SIG-M5 treated with dmso at 0.1 percent for 504 hours (cell line): ENCODE measurements at regions not wholly inside any gene's neighbourhood (a gene's known extent, or its start where the extent isn't known, plus 50 kb on each side); places are given as distances from the start of the nearest gene placed in this dataset.
"Not testable (repeated sequence)": the region's sequence is repeated elsewhere in the genome, so short reads cannot be mapped to it uniquely, and the experiment has no call there.

Experiments used
- DNase-seq: peaks from one replicate; lab custom pipeline; 2025; ENCODE audit not compliant: unreplicated experiment; lab: John Stamatoyannopoulos, UW

DNA sequence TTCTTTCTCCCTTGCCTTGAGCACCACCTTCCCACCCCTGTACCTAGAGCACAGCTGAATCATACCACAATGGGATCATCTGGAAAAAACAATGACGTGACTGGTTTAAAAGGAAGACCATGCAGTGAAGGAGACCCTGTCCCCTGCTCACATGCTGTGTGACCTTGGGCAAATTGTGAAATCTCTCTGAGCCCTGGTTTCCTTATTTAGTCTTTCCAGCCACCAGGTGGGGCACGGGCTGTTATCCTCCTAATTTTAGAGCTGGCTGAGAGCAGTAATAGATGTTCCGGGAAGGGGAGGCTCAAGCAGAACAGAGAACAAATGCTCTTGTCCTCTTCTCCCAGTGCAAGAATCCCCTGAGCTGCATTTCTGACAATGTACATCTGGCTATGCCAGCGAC, 198.3 kb downstream of the RPS24 start:
- DNase-seq: no peak

DNA sequence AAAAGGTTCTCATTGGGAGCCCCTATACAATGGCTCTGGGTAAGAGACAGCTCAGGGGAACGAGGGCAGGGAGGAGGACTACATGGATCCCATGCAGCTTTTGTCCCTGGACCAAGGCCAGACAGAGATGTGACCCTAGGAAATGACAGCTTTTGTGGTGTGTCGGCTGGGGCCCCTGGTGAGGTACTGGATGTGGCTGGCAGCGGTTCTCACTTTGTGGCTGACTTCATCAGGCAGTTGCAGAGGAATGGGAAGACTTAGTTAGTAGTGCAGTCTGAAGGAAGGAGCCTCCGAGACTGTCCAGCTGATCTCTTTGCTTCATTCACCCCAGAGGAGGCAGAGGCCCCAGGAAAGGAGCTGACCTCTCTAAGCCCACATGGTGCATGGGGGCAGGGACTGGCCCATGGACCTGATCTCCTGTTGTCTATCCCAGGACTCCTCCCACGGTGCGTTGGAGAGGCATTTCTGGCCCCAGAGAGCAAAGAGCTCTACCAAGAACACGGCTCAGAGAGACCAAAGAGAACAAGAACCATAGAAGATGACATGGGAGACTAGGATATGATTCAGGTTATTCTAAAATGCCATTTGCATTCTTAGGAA, 202.9 kb downstream of the RPS24 start:
- DNase-seq: no peak

DNA sequence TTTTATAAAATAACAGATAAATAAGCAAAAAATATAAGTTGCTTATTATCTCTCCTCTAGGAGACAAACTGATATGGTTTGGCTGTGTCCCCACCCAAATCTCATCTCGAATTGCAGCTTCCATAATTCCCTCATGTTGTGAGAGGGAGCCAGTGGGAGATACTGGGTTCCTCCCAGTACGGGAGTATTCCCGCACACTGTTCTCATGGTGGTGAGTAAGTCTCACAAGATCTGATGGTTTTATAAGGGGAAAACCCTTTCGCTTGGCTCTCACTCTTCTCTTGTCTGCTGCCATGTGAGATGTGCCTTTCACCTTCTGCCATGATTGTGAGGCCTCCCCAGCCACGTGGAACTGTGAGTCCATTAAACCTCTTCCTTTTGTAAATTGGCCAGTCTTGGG, 204.3 kb downstream of the RPS24 start:
- DNase-seq: not testable (repeated sequence)

DNA sequence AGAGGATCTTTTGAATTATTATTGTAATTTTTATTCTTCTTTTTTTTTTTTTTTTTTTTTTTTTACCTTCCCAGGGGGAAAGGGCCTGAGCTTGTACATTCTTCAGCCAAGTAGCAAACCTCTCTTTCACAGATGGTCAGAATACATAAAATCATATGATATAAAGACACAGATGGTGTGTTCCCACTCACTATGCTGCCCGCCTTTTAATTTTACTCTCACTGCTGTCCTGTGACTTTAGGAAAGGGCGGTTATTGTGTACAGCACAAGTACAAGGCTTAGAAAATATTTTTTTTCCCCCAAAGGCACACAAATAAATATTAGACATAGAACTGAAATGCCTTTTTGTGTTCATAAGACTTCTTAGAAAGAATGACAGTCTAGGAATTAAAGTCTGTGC, 213.6 kb downstream of the RPS24 start:
- no peak for DNase-seq

DNA sequence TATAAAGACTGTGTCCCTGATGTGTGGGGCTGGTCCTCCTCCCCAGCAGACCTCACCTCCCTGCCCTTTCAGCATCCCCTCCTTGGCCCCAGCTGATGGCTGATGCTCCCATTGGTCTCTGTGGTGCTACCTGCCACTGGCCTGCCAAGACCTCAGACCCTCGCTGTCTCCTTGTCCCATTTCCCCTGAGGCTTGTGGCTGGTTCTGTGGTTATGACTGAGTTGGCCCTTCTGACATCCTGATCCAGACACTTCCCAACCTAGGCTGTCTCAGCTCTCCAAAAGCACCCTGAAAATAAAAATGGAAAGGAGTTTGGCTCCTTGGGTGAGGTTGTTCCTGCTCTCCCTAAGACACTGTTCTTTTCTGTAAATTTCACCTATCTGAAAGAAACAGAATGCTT, 214.2 kb downstream of the RPS24 start:
- no peak for DNase-seq

DNA sequence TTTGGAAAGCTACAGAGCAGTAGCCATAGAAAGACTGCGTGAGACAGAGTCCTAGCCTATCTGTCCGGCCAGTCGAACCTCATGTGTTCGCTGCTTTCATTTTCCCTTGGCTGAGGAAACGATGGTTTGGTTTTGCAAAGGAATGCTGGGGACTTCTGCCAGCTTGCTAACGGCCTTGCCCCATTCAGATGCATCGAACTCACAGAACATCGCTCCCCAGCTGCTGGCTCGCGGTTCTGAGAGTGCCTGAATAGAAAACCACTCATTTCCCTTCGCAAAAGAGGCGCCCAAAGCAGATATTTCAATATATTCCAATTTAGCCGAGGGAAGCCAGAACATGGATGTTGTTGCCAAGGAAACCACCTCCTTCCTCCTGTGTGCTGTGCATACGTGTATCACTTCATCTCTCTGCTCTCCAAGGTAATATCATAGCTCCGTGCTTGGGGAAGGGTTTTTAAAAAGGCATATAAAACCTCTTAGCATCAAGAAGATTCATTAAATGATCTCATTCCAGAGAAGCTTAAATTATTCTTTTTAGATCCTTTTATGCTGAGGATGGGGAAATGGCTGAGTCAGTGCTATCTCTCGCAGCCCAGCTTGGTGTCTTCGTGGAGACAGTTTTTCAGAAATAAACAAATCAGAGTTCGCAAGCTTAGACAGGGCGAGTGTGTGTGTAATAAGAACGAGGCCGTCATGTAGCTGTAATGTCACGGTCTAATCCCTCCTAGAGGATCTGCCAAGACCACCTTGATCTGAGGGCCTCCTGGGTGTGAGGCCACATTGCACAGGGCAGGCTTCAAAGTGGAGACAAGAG, 215.2 kb downstream of the RPS24 start:
- no peak for DNase-seq

DNA sequence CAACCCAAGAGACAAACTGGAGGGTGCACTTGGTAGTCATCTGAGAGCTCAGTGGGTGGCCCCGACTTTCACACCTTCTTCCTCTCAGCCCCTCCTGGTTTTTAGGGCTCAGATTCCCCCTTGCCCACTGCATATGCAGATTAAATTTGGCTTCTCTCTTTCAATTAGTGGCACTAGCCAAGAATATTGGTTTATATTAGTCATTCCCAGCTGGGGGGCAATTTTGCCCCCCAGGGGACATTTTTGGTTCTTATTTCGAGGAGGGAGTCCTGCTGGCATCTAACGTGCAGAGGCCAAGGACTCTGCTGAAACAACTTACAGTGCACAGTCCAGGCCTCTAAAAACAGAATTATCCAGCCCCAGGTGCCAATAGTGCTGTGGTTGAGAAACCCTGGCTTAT, 216.0 kb downstream of the RPS24 start:
- no peak for DNase-seq

DNA sequence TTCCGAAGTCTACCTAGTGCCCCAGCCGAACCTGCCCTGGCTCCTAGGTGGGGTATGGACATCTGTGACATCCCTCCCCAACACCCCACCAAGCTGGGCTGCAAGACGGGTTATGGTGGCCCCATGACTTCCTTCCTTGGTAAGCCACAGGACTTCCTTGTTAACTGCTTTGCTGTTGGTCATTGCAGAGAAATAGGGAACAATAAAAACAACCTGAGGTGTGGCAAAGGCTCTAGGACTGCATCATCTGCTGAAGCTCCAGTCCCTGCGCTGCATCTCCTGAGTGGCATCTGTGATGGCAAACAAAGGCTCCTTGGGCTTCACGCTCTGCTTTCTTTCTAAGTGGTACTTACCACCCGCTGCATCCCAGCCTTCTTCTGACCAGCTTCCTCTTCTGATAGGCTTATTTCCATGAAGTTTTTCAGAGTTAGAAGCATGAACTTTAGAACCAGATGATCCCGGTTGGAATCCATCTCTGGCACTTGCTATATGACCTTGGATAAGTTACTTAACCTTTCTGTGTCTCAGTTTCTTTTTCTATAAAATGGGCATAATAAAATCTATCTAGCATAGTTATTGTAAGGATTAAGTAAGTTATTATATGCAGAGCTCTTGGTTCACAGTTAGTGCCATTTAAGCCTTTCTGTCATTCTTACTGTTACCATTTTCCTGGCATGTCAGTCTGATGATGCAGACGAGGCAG, 216.8 kb downstream of the RPS24 start:
- DNase-seq: peak; percentile 71

DNA sequence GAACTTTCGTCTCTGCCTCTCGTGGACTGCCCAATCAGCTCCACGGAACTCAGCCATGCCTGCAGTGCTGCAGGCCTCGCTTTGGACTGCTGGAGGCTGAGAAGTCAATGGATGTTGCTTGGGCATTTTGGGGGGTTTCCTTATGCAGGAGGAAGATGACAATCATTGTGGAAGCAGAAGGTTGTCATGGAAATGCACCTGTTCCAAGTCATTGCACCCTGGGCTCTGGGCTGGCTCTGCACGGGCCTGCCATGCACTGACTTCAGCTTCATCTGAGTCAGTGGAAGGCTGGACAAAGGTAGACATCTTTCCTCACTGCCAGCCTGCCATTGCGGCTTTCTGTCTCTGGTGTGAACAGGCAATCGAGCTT, 217.3 kb downstream of the RPS24 start:
- DNase-seq: no peak

DNA sequence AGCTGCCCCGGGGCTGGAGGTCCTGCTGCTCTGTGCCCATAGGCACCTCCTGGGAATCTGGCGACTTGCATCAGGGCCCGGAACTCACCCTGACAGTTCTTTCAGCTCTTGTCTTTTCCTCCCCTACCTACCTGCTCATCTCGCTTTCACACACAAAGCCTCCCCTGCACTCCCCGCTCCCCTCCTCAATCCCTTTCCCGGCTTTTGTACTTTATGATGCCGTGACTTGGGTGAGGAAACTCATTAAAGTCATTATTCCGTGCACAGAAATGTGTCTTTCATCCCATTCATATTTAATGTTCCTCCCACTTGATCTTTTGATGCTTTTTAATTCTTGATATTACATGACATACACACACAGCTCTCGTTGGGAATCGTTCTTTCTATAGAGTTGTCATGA, 218.6 kb downstream of the RPS24 start:
- no peak for DNase-seq

DNA sequence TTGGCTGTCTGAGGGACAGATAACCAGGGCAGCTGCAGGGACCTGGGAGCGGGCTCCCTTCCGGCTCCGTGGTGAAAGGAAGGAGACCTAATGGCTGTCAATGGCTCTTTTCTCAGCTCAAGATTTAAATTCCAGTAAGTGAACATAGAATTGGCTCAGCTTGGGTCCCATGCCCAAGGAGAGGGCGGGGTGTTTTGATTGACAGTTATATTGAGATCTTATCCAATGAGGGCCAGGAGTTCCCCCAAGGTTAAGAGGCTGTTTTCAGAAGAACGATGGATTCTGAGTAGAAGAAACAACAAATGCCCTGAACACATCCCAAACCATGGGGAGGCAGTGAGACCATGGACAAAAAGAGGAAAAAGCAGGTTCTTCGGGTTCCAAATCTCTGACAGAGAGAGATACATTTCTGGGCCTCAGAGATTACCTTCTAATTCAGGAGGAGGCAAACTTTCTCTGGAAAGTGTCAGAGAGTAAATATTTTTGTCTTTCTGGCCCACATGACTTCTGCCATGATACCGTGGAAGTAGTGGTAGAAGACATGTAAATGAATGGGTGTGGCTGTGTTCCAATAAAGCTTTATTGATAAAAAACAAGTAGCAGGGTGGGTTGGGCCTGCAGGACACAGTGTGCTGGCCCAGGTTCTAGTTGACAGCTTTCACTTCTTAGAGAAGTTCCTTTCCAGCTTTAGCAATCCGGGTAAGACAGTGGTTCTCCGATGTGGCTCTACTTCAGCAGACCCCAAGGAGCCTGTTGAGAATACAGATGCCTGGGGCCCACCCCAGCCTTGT, 219.6 kb downstream of the RPS24 start:
- DNase-seq: no peak

DNA sequence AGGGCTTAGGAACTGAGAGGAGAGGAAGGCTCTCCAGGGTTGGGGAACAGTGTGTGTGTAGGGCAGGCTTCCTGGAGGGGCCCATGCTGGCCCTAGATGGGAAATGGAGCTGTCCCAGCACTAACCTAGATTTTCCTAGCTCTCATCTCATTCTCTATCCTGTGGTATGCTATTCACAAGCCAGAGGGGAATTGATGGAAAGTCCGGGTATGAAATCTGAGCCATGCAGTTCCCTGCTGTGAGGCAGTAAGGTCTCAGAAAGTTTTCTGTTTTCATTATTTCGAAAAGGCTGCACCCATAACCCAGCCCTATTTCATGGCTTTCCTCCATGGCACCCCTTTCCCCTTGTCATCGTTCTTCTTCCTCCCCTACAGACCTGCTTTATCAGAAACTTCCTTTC, 220.3 kb downstream of the RPS24 start:
- no peak for DNase-seq

DNA sequence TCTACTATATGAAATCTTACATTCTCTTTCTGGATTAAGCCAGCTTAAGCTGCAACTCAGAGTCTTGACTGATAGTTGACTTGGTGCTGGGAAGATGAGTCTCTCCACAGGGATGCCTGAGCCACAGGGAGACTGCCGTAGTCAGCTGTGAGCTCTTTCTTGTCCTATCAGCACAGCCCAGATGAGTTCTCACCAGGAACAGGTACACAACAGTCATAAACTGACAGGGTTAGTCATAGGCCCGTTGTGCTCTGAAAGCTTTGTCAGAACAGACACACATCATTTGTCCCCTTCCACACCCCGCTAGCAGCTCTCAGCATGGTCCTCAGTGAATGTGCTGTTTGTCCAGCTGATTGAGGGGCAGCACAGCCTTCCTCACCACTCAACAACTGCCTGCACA, 221.6 kb downstream of the RPS24 start:
- DNase-seq: no peak

DNA sequence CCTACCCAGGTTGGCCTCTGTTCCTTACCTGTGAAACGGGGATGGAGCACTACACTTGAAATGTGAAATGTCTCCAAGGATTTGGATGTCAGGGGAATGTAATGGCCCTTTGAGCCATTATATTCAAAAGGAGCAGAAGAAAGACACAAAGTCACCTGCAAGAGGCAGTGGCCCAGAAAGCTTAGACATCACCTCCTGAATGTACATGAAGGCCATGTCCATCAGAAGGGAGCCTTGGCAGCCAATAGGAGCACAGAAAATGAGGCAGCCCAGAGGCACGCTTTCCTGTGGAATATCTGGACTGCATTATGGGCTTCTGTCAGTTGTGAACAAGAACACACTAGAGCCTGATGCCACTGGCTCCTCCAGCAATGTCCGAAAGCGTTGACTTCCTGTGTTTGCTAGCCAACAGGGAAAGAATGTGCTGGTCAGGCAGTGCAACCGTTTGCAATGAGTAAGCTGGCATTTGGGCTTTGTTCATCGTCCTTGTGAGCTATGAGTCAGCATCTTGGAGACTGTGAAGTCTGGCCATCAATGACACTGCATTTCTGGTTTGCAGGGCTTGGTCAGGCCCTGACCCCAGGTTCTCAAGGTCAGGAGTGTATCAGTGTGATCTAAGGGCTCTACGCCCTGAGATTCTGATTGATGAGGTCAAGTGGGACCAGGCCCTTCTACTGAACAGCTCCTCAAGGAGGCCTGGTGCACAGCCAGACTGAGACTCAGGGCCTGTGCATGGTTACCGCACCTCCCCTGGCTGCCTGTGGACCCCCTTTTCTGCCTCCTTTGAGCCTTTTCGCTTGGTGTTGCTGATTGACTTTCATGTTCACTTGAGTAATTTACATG, 222.4 kb downstream of the RPS24 start:
- peak; percentile 29 for DNase-seq

DNA sequence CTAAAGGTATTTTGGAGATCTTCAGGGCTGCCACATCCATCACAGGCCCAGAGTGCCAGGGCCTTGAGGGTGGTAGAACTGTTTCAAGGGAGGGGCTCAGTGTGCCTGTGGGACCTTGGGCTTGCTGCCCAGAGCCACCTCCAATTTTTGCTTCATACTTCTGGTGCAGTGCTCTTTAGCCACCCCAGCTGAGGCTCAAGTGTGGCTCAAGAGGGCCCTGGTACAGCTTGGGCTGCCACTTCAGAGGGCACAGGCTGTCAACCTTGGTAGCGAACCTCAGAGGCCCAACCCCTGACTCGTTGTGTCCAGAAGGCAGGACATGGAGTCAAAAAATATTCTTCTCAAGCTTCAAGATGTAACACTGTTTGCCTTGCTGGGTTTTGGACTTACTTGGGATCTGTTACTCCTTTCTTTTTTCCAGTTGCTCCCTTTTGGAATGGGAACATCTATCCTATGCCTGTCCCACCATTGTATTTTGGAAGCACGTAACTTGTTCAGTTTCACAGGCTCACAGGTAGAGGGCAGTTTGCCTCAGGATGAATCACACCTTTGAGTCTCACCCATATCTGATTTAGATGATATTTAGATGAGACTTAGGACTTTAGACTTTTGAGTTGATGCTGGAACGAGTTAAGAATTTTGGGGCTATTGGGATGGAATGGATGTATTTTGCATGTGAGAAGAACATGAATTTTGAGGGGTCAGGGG, 224.8 kb downstream of the RPS24 start:
- no peak for DNase-seq

DNA sequence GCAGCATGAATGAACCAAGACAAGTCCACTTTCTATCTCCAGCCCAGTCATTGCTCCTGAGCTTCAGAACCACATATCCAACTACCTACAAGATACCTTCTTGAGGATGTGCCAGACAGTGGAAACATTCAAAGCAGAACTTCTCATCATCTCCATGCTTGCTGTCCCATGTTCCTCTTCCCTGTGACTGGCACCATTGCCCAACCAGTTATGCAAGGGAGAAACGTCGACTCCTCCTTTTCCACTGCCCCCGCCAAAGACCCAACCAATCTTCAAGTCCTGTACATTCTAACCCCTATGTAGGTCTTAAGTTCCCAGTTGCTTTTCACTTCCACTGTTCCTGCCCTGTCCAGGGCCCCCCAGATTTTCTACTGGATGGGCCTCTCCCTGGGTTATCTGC, 225.7 kb downstream of the RPS24 start:
- peak; percentile 47 for DNase-seq

DNA sequence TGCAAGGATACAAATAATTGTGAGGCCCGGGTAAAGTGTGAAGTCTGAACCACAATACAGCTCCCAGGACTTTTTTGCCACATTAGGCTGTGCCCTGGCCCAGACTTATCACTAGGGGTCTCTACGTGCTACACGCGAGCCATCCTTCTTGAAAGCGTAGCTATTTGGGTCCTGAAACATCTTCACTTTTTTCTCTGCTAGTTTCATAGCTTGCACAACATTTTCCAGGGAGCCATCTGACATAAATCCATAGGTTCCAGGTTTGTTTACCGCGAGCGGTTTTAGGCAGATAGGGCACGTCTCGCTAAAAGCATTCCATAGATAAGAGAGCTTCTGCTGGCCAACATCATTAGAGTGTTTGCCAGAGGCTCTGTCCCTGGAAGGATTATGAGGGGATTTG, 226.5 kb downstream of the RPS24 start:
- DNase-seq: no peak

DNA sequence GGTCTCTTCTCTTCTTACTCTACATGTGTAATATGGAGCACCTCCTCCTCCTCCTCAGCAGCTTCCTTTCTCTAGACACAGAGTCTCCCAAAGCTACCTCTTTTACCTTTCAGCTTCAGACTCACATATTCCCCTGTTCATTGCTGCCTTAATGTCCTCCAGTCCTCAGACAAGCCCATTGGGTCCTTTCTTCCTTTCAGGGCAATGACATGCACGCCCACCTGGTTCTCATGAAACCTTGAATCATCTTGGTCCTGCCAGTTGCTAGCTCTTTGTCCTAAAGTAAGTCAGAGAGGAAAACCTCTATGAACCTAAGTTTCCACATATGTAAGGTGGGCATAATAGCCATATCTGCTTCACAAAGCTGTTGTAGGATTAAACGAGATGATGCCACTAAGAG, 227.0 kb downstream of the RPS24 start:
- DNase-seq: no peak

DNA sequence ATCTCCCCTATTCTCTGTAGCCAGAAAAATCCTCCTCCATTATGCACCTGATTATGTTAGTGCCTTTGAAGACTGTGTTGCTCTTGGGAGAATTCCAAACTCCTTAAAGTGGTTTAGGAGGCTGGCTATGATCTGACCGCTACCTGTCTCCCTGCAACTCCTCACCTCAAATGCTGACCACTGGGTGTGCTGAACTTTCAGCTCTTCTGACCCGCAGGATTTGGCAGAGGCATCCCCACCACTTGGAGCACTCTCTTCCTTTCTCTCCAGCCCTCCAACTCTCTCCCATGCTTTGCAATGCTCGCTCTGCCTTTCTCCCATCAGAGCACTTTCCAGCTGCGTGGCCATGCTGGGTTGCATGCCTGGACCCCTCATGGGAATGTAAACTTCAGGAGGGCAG, 227.6 kb downstream of the RPS24 start:
- no peak for DNase-seq

DNA sequence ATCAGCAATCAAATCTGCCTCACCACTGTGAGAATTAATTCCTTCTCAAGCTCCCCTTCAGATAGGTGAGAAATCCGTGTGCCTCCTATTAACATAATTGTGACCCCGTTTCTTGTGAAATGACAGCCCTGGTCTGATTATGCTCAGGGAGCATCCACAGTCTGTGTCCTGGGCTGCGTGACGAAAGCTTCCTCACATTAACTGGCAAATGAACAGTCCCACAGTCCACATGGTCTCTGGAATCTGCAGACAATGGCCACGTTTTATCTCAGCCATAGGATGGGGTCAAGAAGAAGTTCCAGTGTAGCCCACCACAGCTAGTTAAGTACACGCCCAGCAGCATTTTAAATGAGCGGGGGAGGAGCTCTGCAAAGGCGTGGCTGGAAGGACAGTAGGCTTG, 229.2 kb downstream of the RPS24 start:
- DNase-seq: no peak
